BJ (cell line): ENCODE measurements at regions not wholly inside any gene's neighbourhood (a gene's known extent, or its start where the extent isn't known, plus 50 kb on each side); places are given as distances from the start of the nearest gene placed in this dataset.

ENCODE experiments used
- CTCF ChIA-PET: fragments of 350-600 bp; formaldehyde crosslinking; extraction: SDS; loops from one replicate; lab custom pipeline; 2021; ENCODE audit warnings: antibody characterized with exemption, inconsistent platforms; lab: Yijun Ruan, JAX
- POLR2A ChIA-PET: fragments of 300-600 bp; sonication (Branson Sonifier 250); formaldehyde crosslinking; extraction: SDS; loops from one replicate; lab custom pipeline; 2021; ENCODE audit warnings: antibody characterized with exemption; lab: Charles Lee
- DNase-seq: peaks from one replicate; pipeline ENCODE4 v3.0.0-alpha.2; 2011; ENCODE audit warnings: low read depth
- H3K27me3 ChIP-seq: 2 replicates; pipeline ENCODE4 v1.6.0; 2011; ENCODE audit warnings: low read length; ENCODE audit not compliant: control insufficient read depth, insufficient read depth
- H3K36me3 ChIP-seq: 2 replicates; pipeline ENCODE4 v1.5.1; 2011; ENCODE audit warnings: low read length; ENCODE audit not compliant: control insufficient read depth, insufficient read depth
- H3K4me3 ChIP-seq: 2 replicates; pipeline ENCODE4 v1.5.1; 2011; ENCODE audit warnings: low read depth, mild to moderate bottlenecking, control low read depth, low read length
- TF ChIP-seq, protein P1 (sequence below): IDR thresholded peaks from 2 replicates; pipeline ENCODE4 v1.5.1; 2011; ENCODE audit warnings: low read depth, mild to moderate bottlenecking, control low read depth, inconsistent platforms, low read length, moderate library complexity; ENCODE audit not compliant: insufficient read depth

DNA sequence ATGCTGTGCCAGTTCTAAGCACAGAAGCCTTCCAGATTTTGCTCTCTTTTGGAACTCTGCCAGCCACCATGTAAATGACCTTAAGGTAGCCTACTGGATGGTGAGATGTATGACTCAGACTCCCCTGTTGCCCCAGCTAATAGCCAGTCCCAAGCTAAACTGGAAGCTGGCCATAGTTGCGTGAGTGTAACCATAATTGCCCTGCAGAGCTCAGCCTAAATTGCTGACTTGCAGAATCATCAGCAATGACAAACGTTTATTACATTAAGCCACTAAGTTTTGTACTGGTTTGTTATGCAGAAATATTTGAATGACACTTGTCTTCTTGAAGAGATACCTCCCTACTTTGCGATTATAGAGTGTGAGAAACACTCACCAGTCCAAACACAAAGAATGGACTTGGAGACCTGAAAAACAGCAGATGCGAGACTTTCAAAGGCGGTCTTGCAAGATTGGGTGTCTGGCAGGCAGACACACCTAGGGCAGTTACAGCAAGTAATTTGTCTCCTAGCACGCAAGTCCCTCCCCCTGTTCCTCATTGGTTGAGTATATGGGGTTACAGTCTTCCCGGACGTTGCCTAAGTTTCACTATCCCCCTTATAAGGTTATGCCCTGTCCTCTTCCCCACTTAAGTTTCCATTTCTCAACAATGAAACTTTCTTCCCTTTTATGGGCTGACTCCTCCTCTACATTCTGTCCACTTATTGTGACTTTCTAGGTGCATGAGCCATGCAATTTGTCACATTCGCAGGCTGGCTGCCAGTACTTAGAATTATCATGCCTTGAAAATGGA, 83.6 kb upstream of the XCR1 start:
- POLR2A ChIA-PET, result no interaction called here
- DNase-seq, result no peak
- CTCF ChIA-PET, result interaction anchor here (1.0 kb wide), 1 partner anchor 94 kb away, joined by 3 read pairs; no protein-coding TSS in a partner anchor

DNA sequence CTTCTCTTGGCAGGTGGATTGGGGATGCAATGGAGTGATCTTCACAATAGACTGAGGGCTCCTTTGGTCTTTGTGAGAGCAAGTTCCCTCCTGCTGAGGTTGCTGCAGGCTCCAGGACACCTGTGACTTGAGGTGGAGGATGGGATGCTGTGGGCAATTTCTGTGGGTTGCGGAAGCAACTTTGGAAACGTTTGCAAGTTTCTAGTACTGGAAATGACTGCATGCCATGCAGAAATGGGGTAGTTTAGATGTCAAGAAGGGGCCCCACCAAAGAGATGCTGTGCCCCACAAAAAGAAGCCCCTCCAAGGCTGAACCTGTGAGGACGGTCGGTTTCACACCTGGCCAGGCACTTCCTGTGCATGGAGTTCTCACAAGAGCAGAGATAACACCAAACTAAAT, 80.4 kb upstream of the XCR1 start:
- Histone ChIP-seq H3K27me3 (peaks cover 4% of the 10 kb centered on the region), H3K36me3 (no peaks in the 10 kb centered on the region), H3K4me3 (no peak overlapping the region)
- POLR2A ChIA-PET, result no interaction called here
- no peak for DNase-seq
- CTCF ChIA-PET, result no interaction called here
- TF ChIP-seq, protein P1, sequence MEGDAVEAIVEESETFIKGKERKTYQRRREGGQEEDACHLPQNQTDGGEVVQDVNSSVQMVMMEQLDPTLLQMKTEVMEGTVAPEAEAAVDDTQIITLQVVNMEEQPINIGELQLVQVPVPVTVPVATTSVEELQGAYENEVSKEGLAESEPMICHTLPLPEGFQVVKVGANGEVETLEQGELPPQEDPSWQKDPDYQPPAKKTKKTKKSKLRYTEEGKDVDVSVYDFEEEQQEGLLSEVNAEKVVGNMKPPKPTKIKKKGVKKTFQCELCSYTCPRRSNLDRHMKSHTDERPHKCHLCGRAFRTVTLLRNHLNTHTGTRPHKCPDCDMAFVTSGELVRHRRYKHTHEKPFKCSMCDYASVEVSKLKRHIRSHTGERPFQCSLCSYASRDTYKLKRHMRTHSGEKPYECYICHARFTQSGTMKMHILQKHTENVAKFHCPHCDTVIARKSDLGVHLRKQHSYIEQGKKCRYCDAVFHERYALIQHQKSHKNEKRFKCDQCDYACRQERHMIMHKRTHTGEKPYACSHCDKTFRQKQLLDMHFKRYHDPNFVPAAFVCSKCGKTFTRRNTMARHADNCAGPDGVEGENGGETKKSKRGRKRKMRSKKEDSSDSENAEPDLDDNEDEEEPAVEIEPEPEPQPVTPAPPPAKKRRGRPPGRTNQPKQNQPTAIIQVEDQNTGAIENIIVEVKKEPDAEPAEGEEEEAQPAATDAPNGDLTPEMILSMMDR, result no peak

More for the DNA sequence above, 83.6 kb upstream of the XCR1 start:
- no peak overlapping the region for H3K4me3 ChIP-seq
- TF ChIP-seq, protein P1, result no peak
- H3K27me3 ChIP-seq, result peaks cover 4% of the 10 kb centered on the region
- no peaks in the 10 kb centered on the region for H3K36me3 ChIP-seq

DNA sequence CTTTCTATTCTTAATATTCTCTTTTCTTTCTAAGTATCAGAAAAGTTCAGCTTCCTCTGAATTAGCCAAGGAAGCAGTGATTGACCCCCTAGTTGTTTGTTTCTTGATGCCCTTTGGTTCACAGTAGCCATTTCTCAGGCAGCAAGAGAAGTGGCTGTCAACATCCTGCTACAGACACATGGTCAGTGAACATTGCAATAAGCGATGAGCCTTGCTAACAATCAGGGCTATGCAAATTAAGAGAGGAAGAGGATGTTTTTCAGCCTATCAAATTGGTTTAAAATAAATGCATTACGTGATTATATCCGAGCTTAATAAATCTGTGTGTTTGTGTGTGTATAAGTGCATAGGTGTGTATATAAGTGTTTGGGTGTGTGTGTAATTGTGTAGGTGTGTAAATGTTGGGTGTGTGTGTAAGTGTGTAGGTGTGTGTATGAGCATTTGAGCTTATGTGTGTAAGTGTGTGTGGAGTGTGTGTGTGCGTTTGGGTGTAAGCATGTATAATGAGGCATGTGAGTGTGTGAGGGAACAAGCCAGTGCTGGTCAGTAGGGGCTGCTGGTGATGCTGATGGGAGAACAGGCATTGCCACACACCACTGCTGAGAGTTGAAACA, 78.1 kb upstream of the XCR1 start:
- ChIA-PET CTCF (interaction anchor here (2.2 kb wide), 1 partner anchor 273 kb away, joined by 5 read pairs; no protein-coding TSS in a partner anchor), POLR2A (no interaction called here)
- H3K4me3 ChIP-seq, result no peak overlapping the region
- TF ChIP-seq, protein P1, result no peak
- peaks cover 4% of the 10 kb centered on the region for H3K27me3 ChIP-seq
- DNase-seq, result no peak
- no peaks in the 10 kb centered on the region for H3K36me3 ChIP-seq

DNA sequence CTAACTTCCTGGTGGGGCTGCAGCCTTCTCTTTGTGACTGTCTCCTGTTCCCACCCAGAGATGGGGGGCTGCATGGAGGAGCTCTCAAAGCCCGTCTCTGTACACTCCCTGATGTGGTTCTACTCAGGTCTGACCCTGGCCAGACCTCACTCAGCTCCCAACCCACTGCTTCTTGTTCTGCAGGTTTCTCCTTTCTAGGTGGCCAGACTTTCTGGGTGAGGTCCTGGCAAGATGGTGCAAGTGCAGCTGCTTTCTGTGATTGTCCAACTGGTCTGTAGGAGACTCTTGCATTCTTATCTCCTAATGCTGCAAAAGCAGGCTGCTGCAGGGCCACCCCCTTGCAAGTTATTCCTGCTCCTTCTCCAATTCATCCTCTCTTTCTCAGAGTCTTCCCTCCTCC, 77.4 kb upstream of the XCR1 start:
- Histone ChIP-seq H3K27me3 (peaks cover 4% of the 10 kb centered on the region), H3K36me3 (no peaks in the 10 kb centered on the region), H3K4me3 (no peak overlapping the region)
- ChIA-PET CTCF (interaction anchor here (0.9 to 2.2 kb wide), 4 partner anchors 10 to 274 kb away, joined by 3 to 5 read pairs (median 4); no protein-coding TSS in a partner anchor), POLR2A (no interaction called here)
- no peak for DNase-seq
- TF ChIP-seq, protein P1, result no peak

DNA sequence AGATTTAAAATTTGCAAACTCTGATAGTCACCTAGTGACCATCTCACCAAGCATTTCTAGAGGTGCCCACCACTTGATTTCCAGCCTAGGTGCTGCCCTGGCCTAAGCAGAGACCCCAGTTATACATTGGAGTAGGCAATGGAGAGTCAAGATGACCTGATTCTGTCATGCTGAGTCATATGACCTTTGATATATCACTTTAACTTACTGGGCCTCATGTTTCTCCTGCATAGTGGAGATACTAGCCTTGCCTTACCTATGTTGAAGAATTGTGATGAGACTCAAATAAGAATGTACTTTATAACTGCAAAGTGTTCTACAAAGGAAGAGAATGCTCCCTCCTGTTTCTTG, 75.5 kb upstream of the XCR1 start:
- ChIA-PET CTCF (no interaction called here), POLR2A (no interaction called here)
- peaks cover 4% of the 10 kb centered on the region for H3K27me3 ChIP-seq
- TF ChIP-seq, protein P1, result no peak
- no peak overlapping the region for H3K4me3 ChIP-seq
- H3K36me3 ChIP-seq, result no peaks in the 10 kb centered on the region
- no peak for DNase-seq
